ENCODE measurements at regions not wholly inside any gene's neighbourhood (a gene's known extent, or its start where the extent isn't known, plus 50 kb on each side); places are given as distances from the start of the nearest gene placed in this dataset.

DNA sequence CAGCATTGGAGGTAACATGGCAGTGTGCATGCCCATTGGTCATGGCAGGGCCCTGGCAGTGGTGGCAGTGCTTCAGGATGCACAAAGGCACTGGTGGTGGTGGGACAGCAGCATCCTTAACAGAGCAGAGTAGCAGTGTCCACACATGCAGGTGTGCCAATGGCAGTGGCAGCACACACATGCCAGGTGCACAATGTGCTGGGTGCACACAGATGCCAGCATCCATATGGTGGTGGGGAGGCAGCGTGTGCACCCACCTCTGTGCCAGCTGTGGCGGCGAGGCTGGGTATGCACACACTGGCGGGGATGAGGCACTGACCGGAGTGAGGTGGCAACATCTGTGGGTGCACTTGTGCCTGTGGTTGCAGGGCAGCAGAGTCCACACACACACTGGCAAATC, 150.6 kb downstream of the SI start:
- no peaks in the 10 kb centered on the region for H3K36me3 ChIP-seq
- H3K4me3 ChIP-seq = no peak overlapping the region
- H3K4me1 ChIP-seq = no peaks in the 10 kb centered on the region
- no peak overlapping the region for H3K9ac ChIP-seq
- H4K20me1 ChIP-seq = no peaks in the 10 kb centered on the region
- no peaks in the 10 kb centered on the region for H3K9me3 ChIP-seq
- no peaks in the 10 kb centered on the region for H3K27me3 ChIP-seq
- no peak overlapping the region for H3K4me2 ChIP-seq
- TF ChIP-seq Cebpa-rat (IDR thresholded peaks at IDR 0.05) = no peak
- H3K27ac ChIP-seq = no peak overlapping the region

DNA sequence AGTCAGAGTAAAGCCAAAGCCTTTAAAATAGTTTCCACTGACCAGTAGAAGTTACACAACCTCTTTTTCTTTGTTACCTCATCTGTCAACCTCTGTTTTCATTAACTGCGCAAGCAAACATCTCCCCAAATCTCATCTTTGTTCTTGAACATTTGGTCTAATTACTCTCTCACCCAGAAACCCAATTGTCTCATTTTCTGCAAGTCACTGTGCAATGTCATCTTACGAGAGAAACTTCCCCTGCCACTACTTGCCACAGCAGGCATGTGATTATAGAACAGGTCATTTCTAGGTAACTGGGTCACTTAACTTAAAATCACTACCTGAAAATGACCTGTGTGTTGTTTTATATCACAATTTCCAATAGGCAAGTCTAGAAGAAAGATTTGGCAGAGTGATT, 159.4 kb downstream of the SI start:
- Histone ChIP-seq H4K20me1 (no peaks in the 10 kb centered on the region), H3K4me2 (no peak overlapping the region), H3K36me3 (no peaks in the 10 kb centered on the region), H3K4me1 (no peaks in the 10 kb centered on the region), H3K9ac (no peak overlapping the region), H3K4me3 (no peak overlapping the region), H3K9me3 (no peaks in the 10 kb centered on the region), H3K27me3 (no peaks in the 10 kb centered on the region), H3K27ac (no peak overlapping the region)
- no peak for TF ChIP-seq Cebpa-rat (IDR thresholded peaks at IDR 0.05)

DNA sequence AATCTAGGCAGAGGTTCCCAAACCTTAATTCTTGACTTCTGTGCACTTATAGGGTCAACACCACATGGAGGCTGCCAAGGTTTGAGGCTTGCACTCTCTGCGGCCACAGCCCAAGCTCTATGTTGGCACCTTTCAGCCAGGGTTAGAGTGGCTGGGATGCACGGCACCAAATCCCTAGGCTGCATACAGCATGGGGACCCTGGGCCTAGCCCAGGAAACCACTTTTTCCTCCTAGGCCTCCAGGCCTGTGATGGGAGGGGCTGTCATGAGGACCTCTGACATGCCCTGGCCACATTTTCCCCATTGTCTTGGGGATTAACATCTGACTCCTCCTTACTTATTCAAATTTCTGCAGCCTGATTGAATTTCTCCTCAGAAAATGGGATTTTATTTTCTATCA, 165.4 kb downstream of the SI start:
- Histone ChIP-seq H3K4me1 (no peaks in the 10 kb centered on the region), H3K36me3 (no peaks in the 10 kb centered on the region), H4K20me1 (no peaks in the 10 kb centered on the region), H3K4me2 (no peak overlapping the region), H3K9me3 (peaks cover 20% of the 10 kb centered on the region), H3K27me3 (no peaks in the 10 kb centered on the region), H3K27ac (no peak overlapping the region), H3K9ac (no peak overlapping the region), H3K4me3 (no peak overlapping the region)
- no peak for TF ChIP-seq Cebpa-rat (IDR thresholded peaks at IDR 0.05)

DNA sequence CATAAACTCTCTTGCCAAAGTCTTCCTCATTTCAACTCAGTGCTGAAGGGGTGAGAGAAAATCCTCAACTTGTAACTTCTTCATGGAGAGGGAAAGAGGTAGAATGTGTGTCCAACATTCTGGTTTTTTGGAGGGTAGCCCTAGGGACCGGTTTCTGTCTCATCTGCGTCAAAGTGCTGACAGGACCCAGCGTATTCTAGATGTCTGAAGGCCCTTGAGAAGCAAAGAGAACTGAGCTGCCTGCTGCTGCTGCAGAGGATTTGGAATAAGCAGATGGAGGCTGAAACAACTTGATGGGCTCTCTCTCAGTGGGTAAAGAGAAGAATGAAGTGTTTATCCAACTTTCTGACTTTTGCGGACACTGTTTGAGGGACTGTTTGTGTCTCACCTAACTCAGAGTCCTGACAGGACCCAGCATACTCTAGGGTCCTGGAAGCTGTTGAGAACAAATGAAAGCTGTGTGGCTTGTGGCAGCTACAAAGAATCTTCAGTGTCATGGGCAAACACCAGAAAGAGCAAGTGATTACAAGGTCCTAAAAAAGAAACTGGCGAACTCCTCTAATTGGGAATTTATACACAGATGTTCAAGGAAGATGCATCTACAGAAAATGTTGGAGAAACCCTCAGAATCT, 174.4 kb downstream of the SI start:
- Histone ChIP-seq H3K27me3 (no peaks in the 10 kb centered on the region), H3K9me3 (no peaks in the 10 kb centered on the region), H3K9ac (no peak overlapping the region), H3K36me3 (no peaks in the 10 kb centered on the region), H3K4me1 (no peaks in the 10 kb centered on the region), H3K27ac (no peak overlapping the region), H3K4me2 (no peak overlapping the region), H3K4me3 (no peak overlapping the region), H4K20me1 (no peaks in the 10 kb centered on the region)
- TF ChIP-seq Cebpa-rat (IDR thresholded peaks at IDR 0.05) = no peak

DNA sequence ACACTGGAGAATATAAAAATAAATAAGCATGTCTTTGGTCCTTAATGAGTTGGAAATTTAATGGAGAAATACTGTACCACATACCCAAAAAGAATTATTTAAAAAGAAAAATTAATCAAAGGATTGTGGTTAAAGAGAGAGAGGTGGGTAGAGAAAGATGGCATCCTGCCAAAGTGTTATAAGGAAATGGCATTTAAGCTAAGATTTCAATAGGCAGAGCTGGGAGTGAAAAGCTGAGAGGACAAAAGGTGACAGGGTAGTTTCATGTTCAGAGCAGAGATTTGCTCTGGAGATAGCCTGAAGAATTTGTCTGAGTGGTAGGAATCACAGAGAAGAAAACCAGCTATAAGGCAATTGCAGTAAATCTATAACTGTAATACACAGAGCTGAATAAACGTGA, 181.0 kb downstream of the SI start:
- no peak overlapping the region for H3K4me2 ChIP-seq
- no peak overlapping the region for H3K4me3 ChIP-seq

DNA sequence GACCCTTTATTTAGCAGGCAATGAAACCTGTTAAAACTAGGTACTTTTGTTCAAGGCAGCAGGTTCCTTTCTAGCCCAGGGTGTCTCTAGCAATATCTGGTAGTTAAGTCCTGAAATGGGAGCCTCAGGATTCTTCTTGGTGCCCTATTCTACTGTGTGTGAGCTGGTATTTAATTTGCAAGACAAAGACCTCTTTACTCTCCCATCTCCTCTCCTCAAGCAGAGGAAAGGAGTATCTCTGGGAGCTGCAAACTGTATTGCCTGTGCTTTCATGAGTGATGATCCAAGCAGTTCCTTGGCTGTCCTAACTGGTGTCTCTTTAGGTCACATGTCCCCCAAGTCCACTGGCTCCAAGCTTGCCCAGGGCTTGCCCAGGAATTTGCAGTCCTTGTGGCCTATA, 188.2 kb downstream of the SI start:
- Histone ChIP-seq H3K4me2 (no peak overlapping the region), H3K4me3 (no peak overlapping the region), H3K27ac (no peak overlapping the region), H3K36me3 (no peaks in the 10 kb centered on the region), H3K27me3 (no peaks in the 10 kb centered on the region), H3K9ac (no peak overlapping the region), H3K9me3 (no peaks in the 10 kb centered on the region), H4K20me1 (no peaks in the 10 kb centered on the region), H3K4me1 (no peaks in the 10 kb centered on the region)
- TF ChIP-seq Cebpa-rat (IDR thresholded peaks at IDR 0.05) = no peak

More for the DNA sequence above, 181.0 kb downstream of the SI start:
- no peaks in the 10 kb centered on the region for H3K9me3 ChIP-seq
- no peaks in the 10 kb centered on the region for H3K27me3 ChIP-seq
- no peaks in the 10 kb centered on the region for H4K20me1 ChIP-seq
- no peak overlapping the region for H3K27ac ChIP-seq
- H3K36me3 ChIP-seq = no peaks in the 10 kb centered on the region
- TF ChIP-seq Cebpa-rat (IDR thresholded peaks at IDR 0.05) = no peak
- H3K4me1 ChIP-seq = no peaks in the 10 kb centered on the region
- H3K9ac ChIP-seq = no peak overlapping the region

DNA sequence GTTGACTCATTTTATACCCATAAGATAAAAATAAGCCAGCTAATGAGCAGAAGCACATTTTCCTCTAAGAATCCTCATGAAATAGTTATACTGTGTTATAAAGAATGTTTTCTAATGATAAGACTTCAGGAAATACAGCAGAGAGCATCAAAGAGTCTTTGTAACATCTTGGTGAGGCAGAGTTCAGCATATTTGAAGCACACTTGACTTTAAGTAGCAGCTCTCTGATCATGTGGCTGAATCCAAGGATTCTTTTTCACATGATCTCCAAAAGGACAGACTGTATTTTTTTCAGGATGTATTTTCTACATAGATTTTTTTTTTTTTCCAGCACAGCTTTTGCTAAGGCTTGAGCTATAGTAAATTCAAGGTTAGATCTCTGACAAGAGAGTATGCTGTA, 195.1 kb downstream of the SI start:
- H3K27ac ChIP-seq = no peak overlapping the region
- H3K27me3 ChIP-seq = no peaks in the 10 kb centered on the region
- H4K20me1 ChIP-seq = no peaks in the 10 kb centered on the region
- H3K4me3 ChIP-seq = no peak overlapping the region
- no peak for TF ChIP-seq Cebpa-rat (IDR thresholded peaks at IDR 0.05)
- H3K36me3 ChIP-seq = no peaks in the 10 kb centered on the region
- H3K4me1 ChIP-seq = no peaks in the 10 kb centered on the region
- no peak overlapping the region for H3K9ac ChIP-seq
- H3K9me3 ChIP-seq = no peaks in the 10 kb centered on the region
- H3K4me2 ChIP-seq = no peak overlapping the region

DNA sequence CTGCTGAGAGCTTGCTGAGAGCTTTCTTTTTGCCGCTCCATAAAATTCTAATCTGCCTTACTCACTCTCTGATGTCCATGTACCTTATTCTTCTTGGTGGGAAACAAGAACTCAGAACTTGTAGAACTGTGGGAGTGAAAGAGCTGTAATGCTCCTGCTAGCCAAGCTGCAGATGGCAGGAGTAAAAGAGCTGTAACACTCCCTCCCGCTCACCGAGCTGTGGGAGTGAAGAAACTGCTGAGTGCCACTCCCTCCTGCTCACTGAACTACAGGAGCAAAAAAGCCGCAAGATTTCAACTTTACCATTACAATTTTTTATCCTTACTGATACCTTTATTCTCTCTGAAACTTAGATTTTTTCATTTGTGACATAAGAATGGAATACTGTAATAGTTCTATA, 199.1 kb downstream of the SI start:
- Histone ChIP-seq H3K9me3 (no peaks in the 10 kb centered on the region), H3K36me3 (no peaks in the 10 kb centered on the region), H3K27me3 (no peaks in the 10 kb centered on the region), H3K4me2 (no peak overlapping the region), H3K9ac (no peak overlapping the region), H3K4me1 (no peaks in the 10 kb centered on the region), H3K27ac (no peak overlapping the region), H4K20me1 (no peaks in the 10 kb centered on the region), H3K4me3 (no peak overlapping the region)
- no peak for TF ChIP-seq Cebpa-rat (IDR thresholded peaks at IDR 0.05)

DNA sequence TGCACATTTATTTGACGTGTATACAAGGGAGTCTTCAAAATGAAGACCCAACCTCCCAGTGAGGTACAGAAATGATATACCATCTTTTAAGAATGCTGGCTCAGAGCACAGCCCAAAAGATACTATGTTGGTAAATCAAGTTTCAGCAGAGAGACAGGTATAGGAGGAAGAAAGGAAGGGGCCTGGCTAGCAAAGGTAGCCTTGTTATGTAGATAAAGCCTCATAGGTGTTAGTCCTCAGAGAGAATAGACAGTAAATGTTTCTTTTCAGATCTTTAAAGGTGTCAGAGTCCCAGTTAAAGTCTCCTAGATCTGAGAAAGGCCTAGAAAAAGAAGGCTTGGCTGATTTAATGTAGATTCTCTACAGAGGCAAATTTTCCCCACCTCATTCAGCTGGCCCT, 213.8 kb downstream of the SI start:
- H3K9ac ChIP-seq = no peak overlapping the region
- no peak for TF ChIP-seq Cebpa-rat (IDR thresholded peaks at IDR 0.05)
- H3K4me2 ChIP-seq = no peak overlapping the region
- no peaks in the 10 kb centered on the region for H3K4me1 ChIP-seq
- H3K27me3 ChIP-seq = no peaks in the 10 kb centered on the region
- H3K36me3 ChIP-seq = no peaks in the 10 kb centered on the region
- H4K20me1 ChIP-seq = no peaks in the 10 kb centered on the region
- H3K27ac ChIP-seq = no peak overlapping the region
- no peak overlapping the region for H3K4me3 ChIP-seq
- no peaks in the 10 kb centered on the region for H3K9me3 ChIP-seq

DNA sequence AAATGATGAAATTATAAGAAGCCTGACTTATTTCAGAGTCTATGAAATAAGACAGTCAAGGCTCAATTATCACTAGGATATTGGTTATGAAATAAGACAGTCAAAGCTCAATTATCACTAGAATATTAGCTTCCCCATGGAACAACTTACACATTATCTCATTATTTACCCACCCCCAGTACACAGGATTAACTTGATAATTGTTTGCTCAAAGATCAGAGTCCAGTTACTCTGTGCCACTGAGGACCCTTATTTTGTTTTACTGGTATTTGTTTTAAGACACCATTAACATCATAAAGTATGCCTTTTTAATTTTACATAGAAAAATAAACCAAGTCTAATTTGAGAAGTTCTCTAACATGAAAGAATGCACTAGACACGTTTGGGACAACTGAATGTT, 225.4 kb downstream of the SI start:
- no peaks in the 10 kb centered on the region for H4K20me1 ChIP-seq
- no peak overlapping the region for H3K27ac ChIP-seq
- H3K4me3 ChIP-seq = no peak overlapping the region
- peaks cover 4% of the 10 kb centered on the region for H3K4me1 ChIP-seq
- no peaks in the 10 kb centered on the region for H3K9me3 ChIP-seq
- H3K27me3 ChIP-seq = no peaks in the 10 kb centered on the region
- no peak overlapping the region for H3K9ac ChIP-seq
- no peaks in the 10 kb centered on the region for H3K36me3 ChIP-seq
- no peak overlapping the region for H3K4me2 ChIP-seq
- TF ChIP-seq Cebpa-rat (IDR thresholded peaks at IDR 0.05) = no peak

DNA sequence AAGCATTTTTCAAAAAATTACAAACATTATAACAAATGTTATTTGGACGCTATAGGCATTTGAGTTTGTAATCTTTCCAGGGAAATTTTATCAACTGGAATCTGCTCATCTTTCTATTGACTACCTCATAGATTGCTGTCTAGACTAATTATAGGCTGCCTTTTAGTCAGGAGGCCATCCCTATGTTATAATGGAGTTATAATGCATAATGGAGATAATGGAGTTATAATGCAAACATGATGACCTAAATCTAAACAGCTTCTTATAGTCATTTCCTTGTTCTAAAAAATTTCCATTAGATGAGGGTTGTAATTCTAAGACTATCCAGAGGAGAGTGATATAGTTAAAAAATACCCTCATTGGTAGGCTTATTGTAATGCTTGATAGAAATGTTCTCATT, 226.4 kb downstream of the SI start:
- TF ChIP-seq Cebpa-rat (IDR thresholded peaks at IDR 0.05) = no peak
- H3K4me3 ChIP-seq = no peak overlapping the region
- no peaks in the 10 kb centered on the region for H4K20me1 ChIP-seq
- no peaks in the 10 kb centered on the region for H3K9me3 ChIP-seq
- H3K27me3 ChIP-seq = no peaks in the 10 kb centered on the region
- no peak overlapping the region for H3K4me2 ChIP-seq
- H3K27ac ChIP-seq = no peak overlapping the region
- H3K9ac ChIP-seq = no peak overlapping the region
- peaks cover 8% of the 10 kb centered on the region for H3K4me1 ChIP-seq
- no peaks in the 10 kb centered on the region for H3K36me3 ChIP-seq

All from BLaER1 (cell line).